Endothelial cell of umbilical vein (primary cell): ENCODE measurements at regions not wholly inside any gene's neighbourhood (a gene's known extent, or its start where the extent isn't known, plus 50 kb on each side); places are given as distances from the start of the nearest gene placed in this dataset.

Experiments used
- BruUV-seq: library from RNA; stranded (reverse); fragments of 400-500 nt; replicated peaks from 2 replicates; lab custom pipeline; 2021; lab: Mats Ljungman, UMichigan
- CTCF ChIA-PET: fragments of 300-600, 350-600 bp; sonication (Branson Sonifier 250); formaldehyde crosslinking; loops from one replicate; lab custom pipeline; 2021; ENCODE audit warnings: antibody characterized with exemption, inconsistent platforms; lab: Charles Lee
- POLR2A ChIA-PET: fragments of 300-600, 350-600 bp; sonication (Branson Sonifier 250); formaldehyde crosslinking; loops from one replicate; lab custom pipeline; 2021; ENCODE audit warnings: antibody characterized with exemption, inconsistent platforms; lab: Charles Lee
- DNase-seq: peaks from one replicate; pipeline ENCODE4 v3.0.0-alpha.2; 2011; ENCODE audit warnings: low read depth, low spot score
- FAIRE-seq: peaks from 2 replicates; lab custom pipeline; 2011; peaks lifted over from hg19 to GRCh38; lab: Jason Lieb, UNC
- H2AFZ ChIP-seq: 2 replicates; pipeline ENCODE4 v1.6.0; 2012; ENCODE audit warnings: low read depth, low read length, control low read depth, inconsistent platforms
- H3K27ac ChIP-seq: 2 replicates; pipeline ENCODE4 v1.5.1; 2011; ENCODE audit warnings: low read depth, mild to moderate bottlenecking, control low read depth, low read length, moderate library complexity; ENCODE audit not compliant: insufficient read depth
- H3K27me3 ChIP-seq, 2 experiments: 2 replicates each; pipeline versions ENCODE4 v1.6.0 to v1.6.1; 2011; ENCODE audit warnings: low read length in 2 of 2, mixed read lengths in 1 of 2; ENCODE audit not compliant: control insufficient read depth in 2 of 2, insufficient read depth in 2 of 2
- H3K36me3 ChIP-seq, 2 experiments: 2 replicates in 1 of 2; 3 replicates in 1 of 2; pipeline ENCODE4 v1.5.1; 2011; ENCODE audit warnings: low read length in 2 of 2, mild to moderate bottlenecking in 1 of 2, moderate library complexity in 1 of 2; ENCODE audit not compliant: control insufficient read depth in 2 of 2, insufficient read depth in 2 of 2; ENCODE audit errors: extremely low read depth in 1 of 2
- H3K4me1 ChIP-seq: 3 replicates; pipeline ENCODE4 v1.5.1; 2011; ENCODE audit warnings: mild to moderate bottlenecking, low read length; ENCODE audit not compliant: control insufficient read depth, insufficient read depth; ENCODE audit errors: extremely low read depth
- H3K4me2 ChIP-seq: 2 replicates; pipeline ENCODE4 v1.6.1; 2011; ENCODE audit warnings: low read length, control low read depth, mixed read lengths; ENCODE audit not compliant: insufficient read depth
- H3K4me3 ChIP-seq, 3 experiments: fragments of 200-600 bp in 1 of 3; sonication (generic), shearing (Covaris generic) in 1 of 3; replicated peaks in 1 of 3; 2 replicates each; pipeline ENCODE4 v1.5.1; 2011 to 2016; ENCODE audit warnings: control low read depth in 3 of 3, low read length in 3 of 3, mild to moderate bottlenecking in 2 of 3, inconsistent platforms in 1 of 3, low read depth in 1 of 3, moderate library complexity in 1 of 3; ENCODE audit not compliant: insufficient read depth in 1 of 3
- H3K79me2 ChIP-seq: 2 replicates; pipeline ENCODE4 v1.6.0; 2012; ENCODE audit warnings: low read length, inconsistent platforms; ENCODE audit not compliant: control insufficient read depth, insufficient read depth
- H3K9ac ChIP-seq: replicated peaks from 2 replicates; pipeline ENCODE3; 2011; ENCODE audit warnings: low read length, control low read depth; ENCODE audit not compliant: insufficient read depth; ENCODE audit errors: extremely low read depth
- H3K9me1 ChIP-seq: replicated peaks from 3 replicates; pipeline ENCODE4 v1.6.0; 2011; ENCODE audit warnings: mild to moderate bottlenecking, low read length; ENCODE audit not compliant: control insufficient read depth, insufficient read depth; ENCODE audit errors: extremely low read depth
- H3K9me3 ChIP-seq: replicated peaks from 2 replicates; pipeline ENCODE4 v1.5.1; 2012; ENCODE audit warnings: low read length, inconsistent platforms; ENCODE audit not compliant: control insufficient read depth, insufficient read depth
- H4K20me1 ChIP-seq: replicated peaks from 2 replicates; pipeline ENCODE3; 2011; ENCODE audit warnings: mild to moderate bottlenecking, low read length; ENCODE audit not compliant: control insufficient read depth, insufficient read depth; ENCODE audit errors: extremely low read depth
- EZH2 ChIP-seq: IDR thresholded peaks from 2 replicates; pipeline ENCODE4 v1.6.1; 2012; ENCODE audit warnings: borderline replicate concordance, low read depth, mild to moderate bottlenecking, moderate library complexity, low read length, inconsistent platforms; ENCODE audit not compliant: severe bottlenecking
- FOS ChIP-seq: IDR thresholded peaks from 2 replicates; pipeline ENCODE4 v1.6.1; 2011; ENCODE audit warnings: mild to moderate bottlenecking, low read length, moderate library complexity, borderline replicate concordance; ENCODE audit not compliant: insufficient read depth
- GATA2 ChIP-seq: IDR thresholded peaks from 2 replicates; pipeline ENCODE4 v1.7.0; 2011; ENCODE audit warnings: low read depth, mild to moderate bottlenecking, moderate library complexity, mixed read lengths, low read length; ENCODE audit not compliant: insufficient read length, insufficient read depth
- JUN ChIP-seq: IDR thresholded peaks from 2 replicates; pipeline ENCODE4 v1.6.1; 2011; ENCODE audit warnings: borderline replicate concordance, low read depth; ENCODE audit not compliant: insufficient read length, insufficient read depth
- MYC ChIP-seq: IDR thresholded peaks from one replicate; pipeline ENCODE4 v1.6.1; 2011; ENCODE audit warnings: mild to moderate bottlenecking, low read depth, low read length
- POLR2A ChIP-seq: IDR thresholded peaks from 2 replicates; pipeline ENCODE4 v1.6.1; 2012; ENCODE audit warnings: low read depth, mild to moderate bottlenecking, control low read depth, low read length
- POLR2AphosphoS5 ChIP-seq: IDR thresholded peaks from 2 replicates; pipeline ENCODE4 v1.6.1; 2012; ENCODE audit warnings: low read depth, mild to moderate bottlenecking, control low read depth, low read length, moderate library complexity; ENCODE audit not compliant: insufficient read depth
- dilution Hi-C: fragments of 300-500 bp; cut with MboI; formaldehyde crosslinking; loops from one replicate; pipeline ENCODE4 v1.15.0; 2019; ENCODE audit warnings: low sequenced_read_pairs; ENCODE audit not compliant: extremely low pct_ligation_motif_present
- intact Hi-C: fragments of 100-400 bp; cut with micrococcal nuclease; formaldehyde crosslinking; loops from one replicate; pipeline ENCODE4 v1.10.0; 2022
- TF ChIP-seq, protein P1 (sequence below), 2 donors: IDR thresholded peaks; 1 replicate in 1 of 2; 2 replicates in 1 of 2; pipeline ENCODE4 v1.5.1; 2011; ENCODE audit warnings: low read length in 2 of 2, mild to moderate bottlenecking in 2 of 2, moderate library complexity in 2 of 2, control low read depth in 1 of 2, inconsistent platforms in 1 of 2, low read depth in 1 of 2; ENCODE audit not compliant: insufficient read depth in 1 of 2; ENCODE audit errors: extremely low read depth in 1 of 2
- TF ChIP-seq, protein P2 (sequence below): IDR thresholded peaks from 2 replicates; pipeline ENCODE4 v1.6.1; 2011; ENCODE audit not compliant: insufficient read depth, insufficient read length

DNA sequence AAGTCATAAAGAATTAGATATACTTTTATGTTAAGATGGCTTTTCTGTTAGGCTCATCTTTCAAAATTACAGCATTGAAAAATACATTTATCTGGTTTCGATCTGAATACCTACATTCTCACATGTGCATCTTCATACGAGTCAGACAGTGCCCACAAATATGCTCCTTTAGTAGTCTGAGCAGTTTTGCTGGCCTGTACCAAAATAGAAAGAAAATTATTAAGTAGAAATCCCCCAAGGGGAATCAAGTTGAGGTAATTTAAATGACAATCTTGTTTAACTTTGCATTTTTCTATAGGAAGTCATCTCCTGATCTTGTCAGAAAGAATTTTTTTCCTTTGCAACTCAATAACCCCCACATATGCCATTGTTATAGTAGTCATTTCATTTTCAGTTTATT lies 287.4 kb upstream of the SEMA3D start:
- Histone ChIP-seq H3K4me2 (no peak overlapping the region), H3K27me3 (no peaks in the 10 kb centered on the region), H3K9ac (no peak overlapping the region), H3K4me3 (no peak overlapping the region), H3K9me3 (no peaks in the 10 kb centered on the region), H3K79me2 (no peaks in the 10 kb centered on the region), H3K27ac (no peak overlapping the region), H4K20me1 (no peaks in the 10 kb centered on the region), H3K4me1 (no peaks in the 10 kb centered on the region), H3K36me3 (no peaks in the 10 kb centered on the region), H3K9me1 (no peaks in the 10 kb centered on the region), H2AFZ (no peak overlapping the region)
- FAIRE-seq (no peak), DNase-seq (no peak)
- intact Hi-C loops (no loop called here), dilution Hi-C loops (no loop called here)
- no peak for TF ChIP-seq GATA2
- TF ChIP-seq, protein P1, sequence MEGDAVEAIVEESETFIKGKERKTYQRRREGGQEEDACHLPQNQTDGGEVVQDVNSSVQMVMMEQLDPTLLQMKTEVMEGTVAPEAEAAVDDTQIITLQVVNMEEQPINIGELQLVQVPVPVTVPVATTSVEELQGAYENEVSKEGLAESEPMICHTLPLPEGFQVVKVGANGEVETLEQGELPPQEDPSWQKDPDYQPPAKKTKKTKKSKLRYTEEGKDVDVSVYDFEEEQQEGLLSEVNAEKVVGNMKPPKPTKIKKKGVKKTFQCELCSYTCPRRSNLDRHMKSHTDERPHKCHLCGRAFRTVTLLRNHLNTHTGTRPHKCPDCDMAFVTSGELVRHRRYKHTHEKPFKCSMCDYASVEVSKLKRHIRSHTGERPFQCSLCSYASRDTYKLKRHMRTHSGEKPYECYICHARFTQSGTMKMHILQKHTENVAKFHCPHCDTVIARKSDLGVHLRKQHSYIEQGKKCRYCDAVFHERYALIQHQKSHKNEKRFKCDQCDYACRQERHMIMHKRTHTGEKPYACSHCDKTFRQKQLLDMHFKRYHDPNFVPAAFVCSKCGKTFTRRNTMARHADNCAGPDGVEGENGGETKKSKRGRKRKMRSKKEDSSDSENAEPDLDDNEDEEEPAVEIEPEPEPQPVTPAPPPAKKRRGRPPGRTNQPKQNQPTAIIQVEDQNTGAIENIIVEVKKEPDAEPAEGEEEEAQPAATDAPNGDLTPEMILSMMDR (IDR thresholded peaks at IDR 0.05; ENCODE audit: extremely low read depth in 1 of 2, insufficient read depth in 1 of 2, low read depth in 1 of 2, low read length in 2 of 2): no peak
- no peak for TF ChIP-seq POLR2AphosphoS5
- no peak for TF ChIP-seq MYC
- no peak for TF ChIP-seq FOS
- TF ChIP-seq EZH2: no peak
- TF ChIP-seq POLR2A: no peak
- TF ChIP-seq JUN: no peak
- TF ChIP-seq, protein P2, sequence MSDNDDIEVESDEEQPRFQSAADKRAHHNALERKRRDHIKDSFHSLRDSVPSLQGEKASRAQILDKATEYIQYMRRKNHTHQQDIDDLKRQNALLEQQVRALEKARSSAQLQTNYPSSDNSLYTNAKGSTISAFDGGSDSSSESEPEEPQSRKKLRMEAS: no peak
- ChIA-PET POLR2A (no interaction called here), CTCF (interaction anchor here (1.3 kb wide), 1 partner anchor 10 kb away, joined by 3 read pairs; no protein-coding TSS in a partner anchor)
- BruUV-seq: no TSS peak
